OCI-LY1 (cell line): ENCODE measurements at regions not wholly inside any gene's neighbourhood (a gene's known extent, or its start where the extent isn't known, plus 50 kb on each side); places are given as distances from the start of the nearest gene placed in this dataset.

Source experiments
- H2AFZ ChIP-seq: fragments of 200-600 bp; sonication (generic), shearing (Covaris generic); 2 replicates; pipeline ENCODE4 v1.6.0; 2014; ENCODE audit warnings: antibody characterized with exemption, mild to moderate bottlenecking, low read length
- H3F3A ChIP-seq: fragments of 200-600 bp; sonication (generic), shearing (Covaris generic); 2 replicates; pipeline ENCODE4 v1.6.0; 2014; ENCODE audit warnings: mild to moderate bottlenecking, antibody characterized with exemption, low read length, moderate library complexity; ENCODE audit not compliant: insufficient read depth
- H3K27ac ChIP-seq: fragments of 200-600 bp; sonication (generic); 2 replicates; pipeline ENCODE4 v1.5.1; 2014; ENCODE audit warnings: low read length, mixed run types, mild to moderate bottlenecking, low read depth; ENCODE audit not compliant: poor library complexity, severe bottlenecking
- H3K27me3 ChIP-seq: fragments of 200-600 bp; sonication (generic); 2 replicates; pipeline ENCODE4 v1.6.0; 2014; ENCODE audit warnings: antibody characterized with exemption, mild to moderate bottlenecking, low read length, moderate library complexity; ENCODE audit not compliant: insufficient read depth
- H3K36me3 ChIP-seq: fragments of 200-600 bp; sonication (generic); 2 replicates; pipeline ENCODE4 v1.6.1; 2014; ENCODE audit warnings: mild to moderate bottlenecking, antibody characterized with exemption, low read length, moderate library complexity, mixed read lengths; ENCODE audit not compliant: insufficient read depth
- H3K4me1 ChIP-seq: fragments of 200-600 bp; sonication (generic); 2 replicates; pipeline ENCODE4 v1.5.1; 2014; ENCODE audit warnings: mild to moderate bottlenecking, low read length, moderate library complexity; ENCODE audit not compliant: insufficient read depth, severe bottlenecking
- H3K4me2 ChIP-seq: fragments of 200-600 bp; sonication (generic), shearing (Covaris generic); 2 replicates; pipeline ENCODE4 v1.6.1; 2014; ENCODE audit warnings: low read length
- H3K4me3 ChIP-seq: fragments of 200-600 bp; sonication (generic); 2 replicates; pipeline ENCODE4 v1.5.1; 2014; ENCODE audit warnings: low read length, low read depth, mild to moderate bottlenecking, mixed read lengths; ENCODE audit not compliant: poor library complexity, severe bottlenecking
- H3K79me2 ChIP-seq: fragments of 200-600 bp; shearing (Covaris generic); 2 replicates; pipeline ENCODE4 v1.6.1; 2016; ENCODE audit warnings: mixed run types, low read length, mixed read lengths; ENCODE audit not compliant: insufficient read depth
- H3K9ac ChIP-seq: fragments of 200-600 bp; sonication (generic), shearing (Covaris generic); 2 replicates; pipeline ENCODE4 v1.6.1; 2014; ENCODE audit warnings: mild to moderate bottlenecking, low read length, mixed read lengths
- H3K9me2 ChIP-seq: fragments of 200-600 bp; sonication (generic), shearing (Covaris generic); 2 replicates; pipeline ENCODE4 v1.6.1; 2014; ENCODE audit warnings: low read depth, mild to moderate bottlenecking, low read length, mixed read lengths
- H3K9me3 ChIP-seq: fragments of 200-600 bp; shearing (Covaris generic); 2 replicates; pipeline ENCODE4 v1.6.1; 2014; ENCODE audit warnings: low read length, mixed read lengths
- H4K20me1 ChIP-seq: fragments of 200-600 bp; sonication (generic), shearing (Covaris generic); 2 replicates; pipeline ENCODE4 v1.6.0; 2016; ENCODE audit warnings: mild to moderate bottlenecking, low read length; ENCODE audit not compliant: insufficient read depth
- EZH2 ChIP-seq: fragments of 200-600 bp; sonication (generic), shearing (Covaris generic); IDR thresholded peaks from 2 replicates; pipeline ENCODE4 v1.8.0; 2017; ENCODE audit warnings: borderline replicate concordance, mixed run types, mild to moderate bottlenecking, antibody characterized with exemption, low read length, moderate library complexity, mixed read lengths
- TF ChIP-seq, protein P1 (sequence below): fragments of 200-600 bp; sonication (generic), shearing (Covaris generic); IDR thresholded peaks from 2 replicates; pipeline ENCODE4 v1.5.1; 2017; ENCODE audit warnings: mild to moderate bottlenecking, antibody characterized with exemption, low read length, moderate library complexity, mixed read lengths

DNA sequence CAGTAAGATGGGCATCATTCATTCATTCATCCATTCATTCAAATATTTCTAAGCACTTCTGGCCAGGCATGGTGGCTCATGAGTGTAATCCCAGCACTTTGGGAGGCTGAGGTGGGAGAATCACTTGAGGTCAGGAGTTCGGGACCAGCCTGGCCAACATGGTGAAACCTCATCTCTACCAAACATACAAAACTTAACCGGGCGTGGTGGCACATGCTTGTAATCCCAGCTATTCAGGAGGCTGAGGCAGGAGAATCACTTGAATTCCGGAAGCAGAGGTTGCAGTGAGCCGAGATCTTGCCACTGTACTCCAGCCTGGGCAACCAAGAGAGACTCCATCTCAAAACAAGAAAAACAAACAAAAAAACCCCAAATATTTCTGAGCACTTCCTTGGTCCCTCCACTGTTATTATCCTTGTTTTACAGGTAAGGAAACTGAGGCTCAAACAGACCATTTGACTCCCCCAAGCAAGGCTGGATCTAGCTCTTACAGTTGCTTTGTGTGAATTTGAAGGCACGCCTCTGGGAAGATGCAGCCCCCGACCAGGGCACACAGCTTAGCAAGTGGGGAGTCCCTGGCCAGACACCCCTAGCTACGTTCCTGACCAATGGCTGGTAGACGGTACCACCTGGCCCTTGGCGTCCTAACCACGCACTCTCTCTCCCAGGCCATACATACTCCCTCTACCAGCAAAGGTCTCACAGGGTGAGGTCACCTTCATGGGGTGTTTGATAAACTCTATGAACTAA, 50.6 kb upstream of the ODC1 start:
- H3K4me3 ChIP-seq, result no peak overlapping the region
- no peaks in the 10 kb centered on the region for H3K79me2 ChIP-seq
- no peak overlapping the region for H3K9ac ChIP-seq
- H3F3A ChIP-seq, result no peaks in the 10 kb centered on the region
- no peaks in the 10 kb centered on the region for H3K9me2 ChIP-seq
- no peaks in the 10 kb centered on the region for H4K20me1 ChIP-seq
- no peaks in the 10 kb centered on the region for H3K4me1 ChIP-seq
- no peak overlapping the region for H3K4me2 ChIP-seq
- TF ChIP-seq, protein P1, sequence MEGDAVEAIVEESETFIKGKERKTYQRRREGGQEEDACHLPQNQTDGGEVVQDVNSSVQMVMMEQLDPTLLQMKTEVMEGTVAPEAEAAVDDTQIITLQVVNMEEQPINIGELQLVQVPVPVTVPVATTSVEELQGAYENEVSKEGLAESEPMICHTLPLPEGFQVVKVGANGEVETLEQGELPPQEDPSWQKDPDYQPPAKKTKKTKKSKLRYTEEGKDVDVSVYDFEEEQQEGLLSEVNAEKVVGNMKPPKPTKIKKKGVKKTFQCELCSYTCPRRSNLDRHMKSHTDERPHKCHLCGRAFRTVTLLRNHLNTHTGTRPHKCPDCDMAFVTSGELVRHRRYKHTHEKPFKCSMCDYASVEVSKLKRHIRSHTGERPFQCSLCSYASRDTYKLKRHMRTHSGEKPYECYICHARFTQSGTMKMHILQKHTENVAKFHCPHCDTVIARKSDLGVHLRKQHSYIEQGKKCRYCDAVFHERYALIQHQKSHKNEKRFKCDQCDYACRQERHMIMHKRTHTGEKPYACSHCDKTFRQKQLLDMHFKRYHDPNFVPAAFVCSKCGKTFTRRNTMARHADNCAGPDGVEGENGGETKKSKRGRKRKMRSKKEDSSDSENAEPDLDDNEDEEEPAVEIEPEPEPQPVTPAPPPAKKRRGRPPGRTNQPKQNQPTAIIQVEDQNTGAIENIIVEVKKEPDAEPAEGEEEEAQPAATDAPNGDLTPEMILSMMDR, result no peak
- TF ChIP-seq EZH2, result no peak
- no peak overlapping the region for H2AFZ ChIP-seq
- H3K36me3 ChIP-seq, result no peaks in the 10 kb centered on the region
- H3K27me3 ChIP-seq, result peaks cover 19% of the 10 kb centered on the region
- no peak overlapping the region for H3K27ac ChIP-seq
- no peaks in the 10 kb centered on the region for H3K9me3 ChIP-seq
